GM18909 (cell line): ENCODE measurements at regions not wholly inside any gene's neighbourhood (a gene's known extent, or its start where the extent isn't known, plus 50 kb on each side); places are given as distances from the start of the nearest gene placed in this dataset.
"Not testable (repeated sequence)": the region's sequence is repeated elsewhere in the genome, so short reads cannot be mapped to it uniquely, and the experiment has no call there.

Source experiments
- ATAC-seq: cut with Tn5 transposase; IDR thresholded peaks from one replicate; pipeline ENCODE4 v1.9.1; 2021; ENCODE audit warnings: mild to moderate bottlenecking; ENCODE audit not compliant: unreplicated experiment, poor library complexity

DNA sequence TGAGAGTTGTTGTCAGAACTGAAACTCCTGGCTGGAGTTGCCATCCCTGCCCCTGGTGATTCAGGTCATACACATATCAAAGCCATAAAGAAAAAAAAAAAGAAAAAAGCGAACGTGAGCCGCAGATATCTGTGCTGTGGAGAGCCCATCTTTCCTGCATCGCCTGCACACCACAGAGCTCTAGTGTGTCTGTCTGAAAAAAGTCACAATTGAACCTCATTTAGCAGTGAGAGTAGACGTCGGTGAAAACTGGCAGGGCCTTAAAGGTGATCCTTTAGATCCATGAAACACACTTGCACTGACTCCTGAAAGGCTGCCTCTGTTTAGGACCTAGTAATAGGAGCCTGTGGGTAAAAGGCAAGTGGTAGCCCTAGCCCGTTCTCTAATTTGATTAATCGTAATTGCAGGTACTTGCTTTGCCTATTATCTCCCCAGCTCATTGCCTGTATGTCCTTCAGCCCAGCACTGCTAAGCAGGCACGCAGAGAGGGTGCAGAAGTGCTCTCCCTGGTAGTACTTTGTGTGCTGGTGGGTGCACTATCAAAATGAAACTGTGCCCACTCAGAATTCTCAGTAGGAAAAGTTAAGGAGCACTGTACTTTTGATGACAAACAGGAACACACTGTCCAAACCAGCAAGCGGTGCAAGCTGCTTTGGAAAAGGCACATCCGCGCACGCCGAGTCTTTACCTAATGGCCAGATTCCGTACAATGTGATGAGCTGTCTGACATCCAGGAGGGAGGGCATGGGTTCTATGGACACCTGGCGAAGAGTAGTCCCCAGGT lies 103.5 kb upstream of the ASB18 start:
- ATAC-seq, result no peak

DNA sequence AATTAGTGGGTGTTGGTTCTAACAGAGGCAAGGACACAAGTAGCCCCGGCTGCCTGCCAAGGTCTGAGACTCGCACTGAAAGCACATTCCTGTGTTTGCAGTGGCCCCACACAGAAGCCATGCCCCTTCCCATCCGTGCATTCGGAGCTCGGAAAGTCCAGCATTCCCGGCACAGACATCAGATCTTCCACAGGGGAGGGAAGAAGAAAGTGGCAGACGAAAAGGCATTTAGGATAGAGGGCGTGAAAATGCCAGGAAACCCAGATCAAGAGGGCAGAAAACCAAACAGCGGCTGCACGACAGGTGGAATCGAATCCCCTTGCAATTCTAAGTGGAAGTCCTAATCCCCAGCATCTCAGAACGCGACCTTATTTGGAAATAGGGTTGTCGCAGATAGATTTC lies 105.5 kb upstream of the ASB18 start:
- no peak for ATAC-seq

DNA sequence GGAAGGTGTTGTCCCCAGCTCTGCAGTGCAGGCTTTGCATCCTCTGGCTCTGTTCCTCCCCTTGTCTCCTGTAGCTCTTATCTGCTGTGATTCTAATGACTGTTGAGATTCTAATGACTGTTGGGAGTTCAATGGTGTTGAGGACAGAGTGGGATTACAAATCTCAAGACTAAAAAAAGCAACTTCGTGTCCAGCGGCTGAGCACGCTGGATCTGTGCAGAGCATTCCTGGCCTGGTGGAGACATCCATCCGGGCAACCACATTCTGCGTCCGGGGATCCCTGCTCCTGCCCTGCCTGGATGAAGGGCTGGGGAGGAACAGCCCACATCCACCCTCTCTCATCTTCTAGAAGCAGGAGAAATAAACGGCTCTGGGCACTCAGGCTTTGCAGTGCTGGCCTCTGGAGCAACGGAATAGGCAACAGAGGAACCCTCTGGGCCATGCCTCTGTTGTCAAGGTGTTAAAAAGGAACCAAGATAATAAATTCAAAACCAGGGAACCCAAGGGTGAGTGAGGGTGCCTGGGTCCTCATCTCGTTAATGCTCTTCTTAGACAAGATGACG lies 106.7 kb upstream of the ASB18 start:
- no peak for ATAC-seq

DNA sequence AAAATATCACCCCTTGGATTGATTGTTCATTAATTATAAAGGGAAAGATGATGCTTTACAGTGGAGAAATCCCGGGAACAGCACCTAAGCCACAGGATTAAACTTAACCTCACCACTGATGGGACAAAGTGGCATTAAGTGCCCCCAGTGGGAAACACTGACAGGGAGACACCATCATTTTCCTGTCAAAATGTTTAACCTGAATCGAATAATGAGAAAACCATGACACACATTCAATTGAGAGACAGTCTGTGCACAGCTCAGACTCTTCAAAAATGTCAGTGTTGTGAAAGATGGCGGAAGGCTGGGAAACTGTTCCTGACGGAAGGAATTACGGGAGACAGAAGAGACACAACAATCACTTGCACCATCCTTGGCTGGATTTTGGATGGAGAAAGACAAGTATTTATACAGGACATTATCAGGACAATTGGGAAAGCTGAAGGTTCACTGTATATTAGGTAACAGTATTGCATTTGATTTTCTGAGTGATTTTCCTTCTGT lies 111.8 kb upstream of the ASB18 start:
- no peak for ATAC-seq

DNA sequence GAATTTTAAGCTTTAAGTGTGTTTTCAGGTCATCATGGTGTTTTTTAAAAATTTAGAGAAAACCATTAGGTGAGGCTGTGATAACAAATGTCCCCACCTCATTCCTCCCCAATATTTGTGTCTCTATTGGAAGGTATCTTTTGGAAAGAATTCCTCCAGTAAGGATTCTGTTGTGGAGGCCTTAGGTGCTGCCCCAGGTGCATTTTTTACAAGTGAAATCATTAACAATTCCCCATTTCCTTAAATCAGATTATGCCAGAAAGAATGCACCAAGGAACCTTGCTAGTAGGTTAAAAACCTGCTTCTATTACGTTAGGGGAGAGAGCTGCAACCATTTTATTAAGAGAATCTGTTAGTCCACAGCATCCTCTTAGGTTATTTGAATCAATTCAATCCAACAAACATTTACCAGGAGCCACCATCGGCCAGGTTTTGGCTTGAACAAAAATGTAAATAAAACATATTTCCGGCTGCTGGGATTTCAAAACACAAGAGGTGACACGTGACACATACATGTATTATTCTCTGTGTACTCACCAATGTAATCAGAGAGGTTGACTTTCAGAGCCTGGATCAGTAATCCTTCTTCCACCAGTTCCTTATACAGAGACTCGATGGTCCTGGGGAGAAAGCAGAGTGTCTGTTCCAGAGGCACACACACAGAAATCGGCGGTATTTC lies 112.5 kb upstream of the ASB18 start:
- ATAC-seq, result no peak

DNA sequence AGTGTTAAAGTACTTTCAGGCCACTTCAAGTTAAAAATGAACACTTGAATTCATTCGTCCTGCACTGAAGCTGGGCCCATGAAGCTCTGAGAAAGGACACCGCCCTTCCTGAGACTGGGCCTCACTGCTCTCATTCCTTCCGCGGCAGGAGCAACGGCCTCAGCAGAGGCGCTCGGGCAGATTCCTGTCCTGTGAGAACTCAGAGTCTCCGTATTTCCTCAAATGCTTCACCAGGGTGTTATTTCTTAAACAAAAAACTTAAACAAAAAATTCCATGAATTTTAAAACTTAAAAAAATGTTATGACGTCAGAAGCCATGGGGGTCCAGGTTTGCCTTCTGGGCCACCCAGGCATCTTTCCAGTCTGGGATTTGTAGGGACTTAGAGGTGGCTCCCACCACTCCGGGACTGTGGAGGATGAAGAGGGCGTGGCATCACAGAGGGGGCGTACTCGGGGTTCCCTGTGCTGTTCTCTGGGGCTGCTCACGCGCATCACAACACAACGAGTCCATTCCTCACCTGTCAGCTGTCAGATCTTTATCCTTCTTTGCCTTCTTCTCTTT lies 115.9 kb upstream of the ASB18 start:
- no peak for ATAC-seq

DNA sequence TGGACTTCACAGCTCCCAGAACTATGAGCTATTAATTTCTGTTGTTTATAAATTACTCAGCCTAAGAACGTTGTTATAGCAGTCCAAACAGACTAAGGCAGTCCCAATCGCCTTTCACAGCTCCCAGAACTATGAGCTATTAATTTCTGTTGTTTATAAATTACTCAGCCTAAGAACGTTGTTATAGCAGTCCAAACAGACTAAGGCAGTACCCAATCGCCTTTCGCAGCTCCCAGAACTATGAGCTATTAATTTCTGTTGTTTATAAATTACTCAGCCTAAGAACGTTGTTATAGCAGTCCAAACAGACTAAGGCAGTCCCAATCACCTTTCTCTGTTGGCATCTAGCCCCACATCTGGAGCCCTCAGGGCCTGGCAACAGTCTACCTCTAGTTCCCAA lies 117.0 kb upstream of the ASB18 start:
- not testable (repeated sequence) for ATAC-seq

DNA sequence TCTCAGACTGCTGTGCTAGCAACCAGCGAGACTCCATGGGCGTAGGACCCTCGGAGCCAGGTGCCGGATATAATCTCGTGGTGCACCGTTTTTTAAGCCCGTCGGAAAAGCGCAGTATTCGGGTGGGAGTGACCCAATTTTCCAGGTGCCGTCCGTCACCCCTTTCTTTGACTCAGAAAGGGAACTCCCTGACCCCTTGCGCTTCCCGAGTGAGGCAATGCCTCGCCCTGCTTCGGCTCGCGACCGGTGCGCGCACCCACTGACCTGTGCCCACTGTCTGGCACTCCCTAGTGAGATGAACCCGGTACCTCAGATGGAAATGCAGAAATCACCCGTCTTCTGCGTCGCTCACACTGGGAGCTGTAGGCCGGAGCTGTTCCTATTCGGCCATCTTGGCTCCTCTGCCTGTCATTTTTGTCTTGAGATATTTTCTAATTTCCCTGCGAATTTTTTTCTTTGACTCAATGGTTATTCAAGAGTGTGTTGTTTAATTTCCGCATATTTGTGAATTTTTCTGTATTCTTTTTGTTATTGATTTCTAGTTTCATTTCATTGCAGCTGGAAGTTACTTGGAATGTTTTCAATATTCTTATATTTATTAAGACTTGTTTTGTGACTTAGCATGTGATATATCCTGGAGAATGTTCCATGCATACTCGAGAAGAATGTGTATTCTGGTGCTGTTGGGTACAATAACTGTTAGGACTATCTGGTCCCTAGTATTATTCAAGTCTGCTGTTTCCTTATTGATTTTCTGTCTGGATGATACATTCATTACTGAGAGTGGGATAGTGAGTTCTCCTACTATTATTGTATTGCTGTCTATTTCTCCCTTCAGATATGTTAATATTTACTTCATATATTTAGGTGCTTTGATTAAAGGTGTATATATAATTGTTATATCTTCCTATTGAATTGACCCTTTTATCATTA lies 125.3 kb upstream of the ASB18 start:
- ATAC-seq, result not testable (repeated sequence)

DNA sequence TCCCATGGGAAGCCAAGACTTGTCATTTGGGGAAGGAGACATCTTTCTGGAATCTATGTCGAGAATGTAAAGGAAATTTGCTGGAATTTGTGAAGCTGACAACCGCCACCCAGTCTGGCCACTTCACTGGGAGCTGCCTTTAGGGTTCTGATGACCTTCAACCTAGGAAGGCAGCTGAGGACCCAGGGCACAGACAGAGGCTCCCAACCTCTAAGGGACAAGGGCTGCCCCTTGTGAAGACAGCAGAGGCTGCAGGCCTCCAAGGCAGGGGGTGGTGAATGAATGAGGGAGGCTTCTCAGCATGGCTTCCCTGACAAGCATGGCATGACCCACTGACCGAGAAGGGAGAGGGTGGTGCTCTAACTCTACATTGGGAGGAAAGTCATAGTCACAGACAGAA lies 128.9 kb upstream of the ASB18 start:
- ATAC-seq, result no peak

DNA sequence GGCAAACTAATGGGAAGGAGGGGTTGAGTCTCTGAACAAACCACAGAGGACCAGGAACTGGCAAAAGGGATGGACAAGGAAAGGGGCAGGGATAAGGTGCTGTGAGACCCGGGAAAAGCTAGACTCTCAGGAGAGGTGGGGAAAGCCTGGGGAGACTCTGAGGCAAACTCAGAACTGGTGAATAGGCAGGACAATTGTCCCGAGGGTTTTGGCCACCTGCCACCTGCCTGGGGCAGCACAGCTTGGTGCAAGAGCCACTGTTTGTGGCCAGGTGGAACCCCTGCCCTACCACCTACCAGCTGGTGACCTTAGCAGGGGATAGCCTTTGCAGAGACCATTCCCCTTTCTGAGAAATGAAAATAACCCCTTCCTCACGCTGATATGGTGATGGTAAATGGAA lies 129.4 kb upstream of the ASB18 start:
- no peak for ATAC-seq

DNA sequence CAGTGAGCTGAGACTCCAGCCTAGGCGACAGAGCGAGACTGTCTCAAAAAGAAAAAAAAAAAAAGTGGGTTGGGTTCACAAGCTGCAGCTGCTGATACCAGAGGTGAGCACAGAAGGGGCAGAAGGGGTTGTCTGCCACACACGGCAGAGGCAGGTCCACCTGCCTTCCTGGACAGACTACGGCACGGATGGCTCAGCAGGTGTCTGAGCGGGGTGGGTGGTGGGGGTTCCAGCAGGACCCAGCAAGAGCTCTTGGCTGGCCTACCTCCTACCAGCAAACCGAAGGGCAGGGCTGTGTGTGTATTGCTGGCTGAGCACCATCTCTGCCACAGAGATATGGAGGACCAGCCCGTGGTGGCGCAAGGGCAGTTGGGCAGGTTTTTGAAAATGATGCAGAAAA lies 130.4 kb upstream of the ASB18 start:
- ATAC-seq, result no peak

DNA sequence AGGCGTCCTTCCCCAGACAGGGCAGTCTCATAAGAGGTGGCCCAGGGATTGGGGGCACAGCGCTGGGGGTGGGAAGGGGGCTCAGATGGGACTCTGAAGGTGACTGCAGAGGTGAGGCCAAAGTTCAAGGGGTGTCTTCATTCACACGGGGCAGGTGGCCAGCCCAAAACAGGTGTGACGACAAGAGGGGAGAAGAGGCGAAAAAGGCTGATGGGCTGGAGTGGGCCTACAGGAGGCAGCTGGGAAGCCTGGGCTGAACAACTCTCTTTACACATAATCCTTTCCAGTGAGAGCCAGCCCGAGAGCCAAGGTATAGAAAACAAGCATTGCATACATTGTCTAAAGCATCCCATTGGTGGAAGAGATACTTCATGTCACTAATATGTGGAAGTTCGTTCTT lies 130.9 kb upstream of the ASB18 start:
- no peak for ATAC-seq

DNA sequence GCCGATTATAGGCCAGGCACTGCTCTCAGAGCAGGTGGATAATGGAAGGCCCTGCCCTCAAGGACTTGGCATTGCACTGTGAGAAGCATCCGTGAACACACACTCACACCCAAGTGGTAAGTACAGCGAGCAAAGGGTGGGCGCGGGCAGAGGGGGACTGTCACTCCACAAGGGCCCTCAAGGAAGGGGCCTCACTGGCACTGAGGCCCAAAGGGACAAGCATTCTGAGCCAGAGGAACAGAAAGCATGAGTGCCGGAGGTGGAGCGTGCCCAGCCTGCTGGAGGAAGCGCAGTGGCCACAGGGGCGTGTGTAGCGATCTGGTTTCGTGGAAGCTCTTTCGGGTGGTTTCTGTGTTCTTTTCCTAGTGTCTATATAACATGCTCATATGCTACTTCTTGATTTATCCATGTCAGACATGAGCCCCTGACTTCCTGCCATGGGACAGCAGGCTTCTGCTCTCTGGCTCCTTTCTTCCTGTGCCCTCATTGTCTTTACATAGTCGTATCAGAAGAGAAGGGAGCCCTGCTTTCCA lies 132.7 kb upstream of the ASB18 start:
- no peak for ATAC-seq

DNA sequence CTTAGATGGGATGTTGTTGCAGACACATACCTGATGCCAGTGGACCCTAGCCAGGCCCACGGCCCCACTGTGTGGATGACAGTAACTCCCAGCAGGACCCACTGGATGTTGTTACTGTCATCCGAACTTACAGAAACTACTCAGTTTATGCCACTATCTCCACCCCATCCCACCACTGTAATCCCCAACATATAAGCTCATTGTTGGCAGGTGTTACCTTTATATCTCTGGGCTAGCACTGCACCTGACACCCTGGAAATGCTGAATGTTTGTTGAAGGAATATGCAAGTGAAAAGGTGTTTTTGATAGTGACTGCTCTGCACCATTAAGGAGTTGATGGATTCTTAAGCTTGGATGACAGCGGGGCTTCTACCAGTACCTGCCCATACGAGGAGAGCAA lies 133.5 kb upstream of the ASB18 start:
- no peak for ATAC-seq

DNA sequence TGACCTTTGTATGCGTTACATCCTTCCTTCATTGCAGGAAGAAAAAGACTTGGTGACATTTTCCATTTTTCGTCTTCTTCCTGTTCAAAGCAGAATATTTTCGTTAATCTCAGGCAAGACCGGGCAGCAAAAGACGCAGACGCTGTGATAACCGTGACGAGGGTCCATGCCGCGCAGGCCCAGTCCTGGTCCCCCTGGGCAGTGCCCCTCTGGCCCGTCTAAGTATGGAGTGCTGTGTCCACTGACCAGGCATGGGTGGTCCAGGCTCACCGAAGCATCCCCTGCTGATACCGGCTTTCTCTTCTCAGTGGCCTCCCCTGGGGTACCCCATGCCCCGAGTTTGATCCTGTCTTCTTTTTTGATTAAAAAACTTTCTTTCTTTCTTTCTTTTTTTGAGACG lies 135.2 kb upstream of the ASB18 start:
- ATAC-seq, result no peak

DNA sequence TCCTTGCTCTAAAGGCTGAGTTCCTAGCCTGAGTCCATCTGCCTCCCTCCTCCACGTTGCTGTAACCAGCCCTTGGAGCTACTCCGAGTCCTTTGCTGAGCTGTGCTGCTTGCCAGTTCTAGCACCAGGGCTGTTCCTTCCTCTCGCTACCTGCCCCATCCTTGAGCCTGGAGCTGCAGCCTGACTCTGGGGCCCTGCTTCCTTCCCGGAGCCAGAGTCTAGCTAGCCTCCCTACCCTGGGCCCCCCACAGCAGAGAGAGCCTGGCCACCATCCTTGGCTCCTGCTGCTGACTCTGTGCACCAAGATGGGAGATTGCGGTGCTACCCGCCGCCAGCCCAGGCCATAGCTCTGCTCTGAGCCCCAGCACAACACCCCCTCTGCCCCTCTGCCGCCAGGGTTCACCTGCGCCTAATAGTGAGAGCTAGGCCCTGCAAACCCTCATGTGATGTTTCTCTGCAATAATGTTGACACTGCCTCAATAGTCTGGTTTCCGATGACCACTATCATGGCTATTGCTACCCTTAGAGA lies 135.9 kb upstream of the ASB18 start:
- ATAC-seq, result no peak

DNA sequence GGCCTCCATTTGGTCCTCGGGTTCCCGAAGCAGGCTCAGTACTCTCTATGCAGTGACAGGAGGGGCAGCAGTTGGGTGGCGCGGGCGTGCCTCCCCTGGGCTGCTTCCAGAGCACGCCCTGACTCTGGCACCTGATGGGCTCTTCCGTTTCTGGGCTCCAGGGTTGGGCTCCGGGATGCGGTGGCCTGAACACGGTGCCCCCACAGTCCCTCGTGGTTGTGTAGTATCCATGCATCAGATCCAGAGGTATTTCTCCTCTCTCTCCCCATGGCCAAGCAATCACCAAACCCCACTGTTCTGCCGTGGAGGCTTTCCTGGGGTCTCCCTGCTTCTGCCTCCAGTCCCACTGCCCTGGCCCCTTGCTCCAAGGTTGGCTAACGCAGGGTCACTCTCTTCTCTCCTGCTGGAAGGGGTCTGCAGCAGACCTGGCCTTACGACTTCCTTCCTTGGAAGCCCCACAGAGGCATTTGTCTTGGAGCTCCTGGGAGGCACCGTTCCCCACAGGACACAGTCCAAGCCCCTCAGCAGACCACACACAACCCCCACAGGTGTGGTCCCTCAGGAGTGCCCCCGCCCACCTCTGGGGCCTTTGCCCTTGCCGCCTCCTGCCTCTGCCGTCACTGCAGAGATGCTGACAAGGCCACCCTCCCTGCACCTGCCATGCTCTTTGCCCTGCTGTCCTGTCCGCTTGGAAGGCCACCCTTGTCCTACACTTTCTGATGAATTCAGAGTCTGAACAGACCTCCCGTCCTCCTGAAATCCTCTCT lies 136.6 kb upstream of the ASB18 start:
- no peak for ATAC-seq

DNA sequence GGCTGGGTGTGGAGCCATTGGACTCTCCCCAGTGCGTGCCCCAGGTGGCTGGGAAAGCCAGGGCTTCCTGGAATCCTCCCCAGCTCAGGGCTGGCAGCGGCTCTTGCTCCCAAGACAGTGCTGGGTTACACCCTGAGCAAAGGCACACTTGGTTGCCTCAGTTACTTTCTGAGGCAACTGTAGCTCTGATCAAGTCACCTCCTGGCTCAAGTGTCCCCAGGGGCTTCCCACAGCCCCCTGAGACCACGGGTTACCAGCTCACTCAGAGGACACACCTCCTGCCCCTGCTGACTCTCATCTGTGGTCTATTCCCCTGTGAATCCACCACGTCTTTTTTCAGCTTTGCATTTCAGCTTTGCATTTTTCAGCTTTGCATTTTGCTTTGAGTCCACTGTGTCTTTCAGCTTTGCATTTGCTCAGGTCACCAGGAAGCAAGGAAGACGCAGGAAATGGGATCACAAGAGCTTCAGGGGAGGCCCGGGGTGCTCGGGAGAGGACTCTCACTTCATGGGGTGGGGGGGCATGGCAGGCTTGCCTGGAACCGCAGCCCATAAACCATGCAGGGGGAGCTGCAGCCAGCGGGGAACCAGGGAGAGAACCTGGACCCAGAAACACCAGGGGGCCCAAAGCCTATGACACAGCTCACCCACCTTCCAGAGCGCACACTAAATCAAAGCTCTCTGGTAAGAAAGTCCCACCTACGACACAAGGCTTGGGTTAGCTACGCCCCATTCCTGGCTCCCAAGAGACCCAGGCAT lies 138.0 kb upstream of the ASB18 start:
- ATAC-seq, result no peak
